ENCODE measurements at regions not wholly inside any gene's neighbourhood (a gene's known extent, or its start where the extent isn't known, plus 50 kb on each side); places are given as distances from the start of the nearest gene placed in this dataset.

DNA sequence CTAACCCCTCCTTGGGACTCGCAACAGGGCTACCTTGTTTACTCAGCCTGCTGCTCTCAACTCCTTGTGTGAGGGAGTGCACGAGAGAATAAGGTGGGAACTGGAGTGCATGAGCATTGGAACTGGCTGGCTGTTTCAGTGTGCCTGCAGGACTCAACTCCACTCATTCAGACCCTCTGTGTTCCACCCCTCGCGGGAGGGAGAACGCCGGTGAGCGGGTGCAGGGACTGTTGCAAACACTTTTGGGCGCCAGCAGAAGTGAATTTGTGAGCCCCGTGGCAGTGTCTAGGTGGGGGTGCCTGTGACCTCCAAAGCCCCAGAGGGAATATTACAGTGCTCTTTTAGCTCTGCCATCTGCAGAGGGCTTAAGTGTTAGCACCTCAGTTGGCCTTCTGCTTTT, 1978.3 kb upstream of the PIK3C3 start:
- Histone ChIP-seq H3K4me3 (ENCODE audit: low read depth, low read length) (no peak overlapping the region), H3K36me3 (ENCODE audit: control insufficient read depth, insufficient read depth, low read length) (no peaks in the 10 kb centered on the region), H3K27me3 (ENCODE audit: control insufficient read depth, insufficient read depth, low read length) (no peaks in the 10 kb centered on the region)
- DNase-seq (ENCODE audit: low read depth), result no peak
- TF ChIP-seq, protein P1, sequence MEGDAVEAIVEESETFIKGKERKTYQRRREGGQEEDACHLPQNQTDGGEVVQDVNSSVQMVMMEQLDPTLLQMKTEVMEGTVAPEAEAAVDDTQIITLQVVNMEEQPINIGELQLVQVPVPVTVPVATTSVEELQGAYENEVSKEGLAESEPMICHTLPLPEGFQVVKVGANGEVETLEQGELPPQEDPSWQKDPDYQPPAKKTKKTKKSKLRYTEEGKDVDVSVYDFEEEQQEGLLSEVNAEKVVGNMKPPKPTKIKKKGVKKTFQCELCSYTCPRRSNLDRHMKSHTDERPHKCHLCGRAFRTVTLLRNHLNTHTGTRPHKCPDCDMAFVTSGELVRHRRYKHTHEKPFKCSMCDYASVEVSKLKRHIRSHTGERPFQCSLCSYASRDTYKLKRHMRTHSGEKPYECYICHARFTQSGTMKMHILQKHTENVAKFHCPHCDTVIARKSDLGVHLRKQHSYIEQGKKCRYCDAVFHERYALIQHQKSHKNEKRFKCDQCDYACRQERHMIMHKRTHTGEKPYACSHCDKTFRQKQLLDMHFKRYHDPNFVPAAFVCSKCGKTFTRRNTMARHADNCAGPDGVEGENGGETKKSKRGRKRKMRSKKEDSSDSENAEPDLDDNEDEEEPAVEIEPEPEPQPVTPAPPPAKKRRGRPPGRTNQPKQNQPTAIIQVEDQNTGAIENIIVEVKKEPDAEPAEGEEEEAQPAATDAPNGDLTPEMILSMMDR (IDR thresholded peaks at IDR 0.05; ENCODE audit: insufficient read depth, low read length, poor library complexity, severe bottlenecking), result no peak

DNA sequence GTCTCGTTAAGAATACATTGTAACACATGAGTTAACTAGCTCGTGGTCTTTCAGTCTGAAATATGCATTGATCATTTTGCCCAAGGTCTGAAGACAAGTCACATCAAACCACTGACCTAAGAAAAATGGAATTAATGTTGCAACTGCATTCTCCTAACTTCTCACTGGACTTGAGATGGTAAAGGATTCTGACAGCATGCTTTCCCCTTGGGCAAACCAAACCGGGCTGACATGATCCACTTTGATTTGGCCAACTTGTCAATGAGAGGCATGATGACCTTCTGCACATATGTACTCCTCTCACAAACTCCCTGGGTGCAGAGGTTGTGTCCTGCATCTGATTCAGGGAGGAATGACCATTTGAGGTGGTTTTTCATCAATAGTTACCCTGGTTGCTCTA, 1982.5 kb upstream of the PIK3C3 start:
- Histone ChIP-seq H3K36me3 (ENCODE audit: control insufficient read depth, insufficient read depth, low read length) (no peaks in the 10 kb centered on the region), H3K27me3 (ENCODE audit: control insufficient read depth, insufficient read depth, low read length) (no peaks in the 10 kb centered on the region), H3K4me3 (ENCODE audit: low read depth, low read length) (no peak overlapping the region)
- DNase-seq (ENCODE audit: low read depth), result no peak
- TF ChIP-seq, protein P1 (IDR thresholded peaks at IDR 0.05; ENCODE audit: insufficient read depth, low read length, poor library complexity, severe bottlenecking), result no peak

DNA sequence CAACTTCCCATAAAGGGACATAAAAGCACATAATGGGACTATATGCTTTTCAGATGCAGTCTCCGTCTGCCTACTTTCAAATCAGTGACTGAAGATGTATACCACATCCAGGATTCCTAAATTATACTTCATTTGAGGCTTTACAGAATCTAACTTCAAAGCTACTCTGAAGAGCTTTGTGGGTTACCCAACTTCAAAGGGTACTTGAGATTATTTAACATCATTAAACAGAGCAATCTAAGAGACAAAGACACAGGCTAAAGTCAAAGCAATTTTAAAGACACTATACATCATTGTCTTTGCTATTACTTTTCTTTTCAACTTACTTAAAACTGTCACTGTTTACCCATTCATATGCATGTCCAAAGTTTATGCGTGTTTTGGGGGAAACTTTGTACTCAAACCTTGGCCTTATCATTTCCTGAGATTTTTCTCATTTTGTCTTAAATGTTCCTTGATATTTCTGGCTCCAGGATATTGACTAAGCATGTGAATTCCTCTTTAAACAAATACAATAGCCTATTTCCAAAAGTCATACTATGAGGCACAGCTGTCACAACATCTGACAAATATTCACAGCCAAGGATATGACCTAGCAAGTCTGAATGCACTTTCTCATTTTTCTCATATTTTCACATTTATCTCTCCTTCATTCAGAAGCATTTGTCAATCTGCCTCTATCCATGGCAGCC, 1985.1 kb upstream of the PIK3C3 start:
- no peaks in the 10 kb centered on the region for H3K36me3 ChIP-seq (ENCODE audit: control insufficient read depth, insufficient read depth, low read length)
- H3K27me3 ChIP-seq (ENCODE audit: control insufficient read depth, insufficient read depth, low read length), result no peaks in the 10 kb centered on the region
- TF ChIP-seq, protein P1 (IDR thresholded peaks at IDR 0.05; ENCODE audit: insufficient read depth, low read length, poor library complexity, severe bottlenecking), result no peak
- DNase-seq (ENCODE audit: low read depth), result no peak
- H3K4me3 ChIP-seq (ENCODE audit: low read depth, low read length), result no peak overlapping the region

DNA sequence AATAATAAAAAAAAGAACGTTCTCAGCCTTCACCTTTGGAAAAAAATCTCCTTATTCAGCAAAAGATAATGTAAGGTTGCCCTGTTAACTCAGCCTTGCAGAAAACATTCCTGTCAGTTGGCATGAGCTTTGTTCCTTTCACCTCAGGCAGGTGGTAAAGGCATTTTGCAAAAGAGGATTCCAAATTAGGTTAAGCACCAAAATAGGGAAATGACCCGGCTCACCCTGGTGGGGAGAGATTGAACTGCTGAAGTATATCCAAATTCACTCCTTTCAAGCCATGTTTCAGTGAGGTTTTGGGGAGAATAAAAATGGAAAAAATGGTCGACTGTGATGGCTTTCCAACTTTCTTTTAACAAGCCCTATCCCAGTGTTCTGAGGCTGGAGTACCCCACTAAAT, 1988.8 kb upstream of the PIK3C3 start:
- no peaks in the 10 kb centered on the region for H3K27me3 ChIP-seq (ENCODE audit: control insufficient read depth, insufficient read depth, low read length)
- H3K4me3 ChIP-seq (ENCODE audit: low read depth, low read length), result no peak overlapping the region
- no peak for DNase-seq (ENCODE audit: low read depth)
- H3K36me3 ChIP-seq (ENCODE audit: control insufficient read depth, insufficient read depth, low read length), result no peaks in the 10 kb centered on the region
- TF ChIP-seq, protein P1 (IDR thresholded peaks at IDR 0.05; ENCODE audit: insufficient read depth, low read length, poor library complexity, severe bottlenecking), result peak; percentile 5

DNA sequence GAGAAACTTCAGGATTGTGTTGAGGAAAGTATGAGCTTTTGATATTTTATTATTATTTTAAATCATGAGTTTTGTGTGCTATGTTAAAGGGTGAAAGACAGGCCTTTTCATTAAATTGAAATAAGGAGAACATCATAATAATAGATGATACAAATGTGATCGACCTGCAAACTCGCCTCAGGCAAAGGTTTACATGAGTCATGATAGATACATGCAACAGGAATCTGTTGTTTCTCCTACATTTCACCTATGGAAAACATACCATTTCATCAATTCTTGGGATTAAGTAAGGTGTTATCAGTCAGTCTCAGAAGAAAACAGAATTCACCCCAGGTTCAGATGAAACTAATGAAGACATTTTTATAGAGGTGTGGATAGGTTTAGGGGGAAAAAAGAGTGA, 1992.5 kb upstream of the PIK3C3 start:
- H3K36me3 ChIP-seq (ENCODE audit: control insufficient read depth, insufficient read depth, low read length), result no peaks in the 10 kb centered on the region
- no peak overlapping the region for H3K4me3 ChIP-seq (ENCODE audit: low read depth, low read length)
- TF ChIP-seq, protein P1 (IDR thresholded peaks at IDR 0.05; ENCODE audit: insufficient read depth, low read length, poor library complexity, severe bottlenecking), result no peak
- DNase-seq (ENCODE audit: low read depth), result no peak
- H3K27me3 ChIP-seq (ENCODE audit: control insufficient read depth, insufficient read depth, low read length), result no peaks in the 10 kb centered on the region

DNA sequence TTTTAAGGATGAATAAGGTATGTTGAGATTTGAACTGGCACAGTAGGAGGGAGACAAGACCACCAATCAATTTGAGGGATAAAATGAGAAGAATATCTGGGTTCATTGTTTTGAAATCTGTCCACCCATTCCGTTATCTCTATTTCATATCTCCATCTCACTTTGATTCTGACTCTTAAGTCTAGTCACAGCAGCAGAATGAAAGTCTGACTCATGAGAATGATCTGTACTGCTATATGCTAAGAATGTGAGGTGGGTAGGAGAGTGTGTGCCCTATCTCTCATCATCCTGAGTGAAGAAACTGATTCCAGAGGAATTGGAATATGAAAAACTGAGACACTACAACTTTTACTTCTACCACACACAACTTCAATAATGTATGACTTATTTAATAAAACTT, 1994.5 kb upstream of the PIK3C3 start:
- Histone ChIP-seq H3K36me3 (ENCODE audit: control insufficient read depth, insufficient read depth, low read length) (no peaks in the 10 kb centered on the region), H3K4me3 (ENCODE audit: low read depth, low read length) (no peak overlapping the region), H3K27me3 (ENCODE audit: control insufficient read depth, insufficient read depth, low read length) (no peaks in the 10 kb centered on the region)
- peak; percentile 54 for DNase-seq (ENCODE audit: low read depth)
- TF ChIP-seq, protein P1 (IDR thresholded peaks at IDR 0.05; ENCODE audit: insufficient read depth, low read length, poor library complexity, severe bottlenecking), result no peak

Data from kidney epithelial cell (primary cell).